HCT116 (cell line): ENCODE measurements at regions not wholly inside any gene's neighbourhood (a gene's known extent, or its start where the extent isn't known, plus 50 kb on each side); places are given as distances from the start of the nearest gene placed in this dataset.

Experiments
- ATAC-seq: fragments of 200-7000 bp; cut with Tn5 transposase; 2 replicates; pipeline ENCODE4 v1.9.1; 2020; ENCODE audit warnings: mild to moderate bottlenecking, moderate library complexity
- BruUV-seq: library from RNA; stranded (reverse); fragments of 400-500 nt; replicated peaks from 2 replicates; lab custom pipeline; 2021; lab: Mats Ljungman, UMichigan
- CTCF ChIA-PET: fragments of 300-600 bp; sonication (Branson Sonifier 250); formaldehyde crosslinking; loops from one replicate; lab custom pipeline; 2021; ENCODE audit warnings: antibody characterized with exemption; lab: Charles Lee
- POLR2A ChIA-PET: fragments of 300-600, 350-600 bp; sonication (Branson Sonifier 250); formaldehyde crosslinking; loops from one replicate; lab custom pipeline; 2021; ENCODE audit warnings: antibody characterized with exemption; lab: Charles Lee
- RAD21 ChIA-PET, 2 experiments: fragments of 300-600 bp; sonication (Branson Sonifier 250); formaldehyde crosslinking; loops; one replicate each; lab custom pipeline; 2023; ENCODE audit warnings: low total read pairs in 2 of 2; ENCODE audit not compliant: uncharacterized antibody in 2 of 2, unreplicated experiment in 2 of 2, low non-redundant PET in 1 of 2; lab: Charles Lee
- DNase-seq: peaks from one replicate; pipeline ENCODE4 v3.0.0-alpha.2; 2010; ENCODE audit warnings: low read depth, low spot score
- H2AFZ ChIP-seq: fragments of 200-600 bp; shearing (Covaris generic), sonication (generic); 2 replicates; pipeline ENCODE4 v1.6.1; 2017; ENCODE audit warnings: low read depth, mixed run types, mixed read lengths, antibody characterized with exemption, low read length; ENCODE audit not compliant: poor library complexity, severe bottlenecking
- H3K27ac ChIP-seq: 2 replicates; pipeline ENCODE4 v1.5.1; 2012; ENCODE audit warnings: low read depth, low read length
- H3K27me3 ChIP-seq: fragments of 200-600 bp; sonication (generic); 2 replicates; pipeline ENCODE4 v1.6.1; 2016; ENCODE audit warnings: mixed run types, low read length, mixed read lengths; ENCODE audit not compliant: insufficient read depth
- H3K36me3 ChIP-seq, 2 experiments: fragments of 200-500 bp in 1 of 2; fragments of 200-600 bp in 1 of 2; sonication (Bioruptor generic) in 1 of 2; sonication (generic) in 1 of 2; 2 replicates each; pipeline versions ENCODE4 v1.5.1 to v1.6.1; 2014 to 2016; ENCODE audit warnings: low read length in 2 of 2, inconsistent platforms in 1 of 2, mixed read lengths in 1 of 2, mixed run types in 1 of 2; ENCODE audit not compliant: insufficient read depth in 2 of 2, control insufficient read depth in 1 of 2
- H3K4me1 ChIP-seq, 2 experiments: fragments of 200-600 bp in 1 of 2; sonication (generic) in 1 of 2; 2 replicates each; pipeline versions ENCODE4 v1.5.1 to v1.6.1; 2012 to 2017; ENCODE audit warnings: low read length in 2 of 2, inconsistent platforms in 1 of 2, mild to moderate bottlenecking in 1 of 2, mixed read lengths in 1 of 2, mixed run types in 1 of 2, moderate library complexity in 1 of 2; ENCODE audit not compliant: insufficient read depth in 2 of 2, control insufficient read depth in 1 of 2
- H3K4me2 ChIP-seq: fragments of 200-600 bp; sonication (generic); 2 replicates; pipeline ENCODE4 v1.6.1; 2017; ENCODE audit warnings: mixed run types, low read length, mixed read lengths
- H3K4me3 ChIP-seq, 2 experiments: fragments of 200-600 bp in 1 of 2; sonication (generic) in 1 of 2; replicated peaks in 1 of 2; 2 replicates each; pipeline ENCODE4 v1.5.1; 2011 to 2016; ENCODE audit warnings: low read length in 2 of 2, control low read depth in 1 of 2, low read depth in 1 of 2, mild to moderate bottlenecking in 1 of 2, mixed read lengths in 1 of 2, mixed run types in 1 of 2
- H3K79me2 ChIP-seq: fragments of 200-600 bp; sonication (generic); 2 replicates; pipeline ENCODE4 v1.6.1; 2017; ENCODE audit warnings: mild to moderate bottlenecking, mixed run types, low read length, moderate library complexity, mixed read lengths; ENCODE audit not compliant: insufficient read depth
- H3K9ac ChIP-seq: fragments of 200-600 bp; sonication (generic); 2 replicates; pipeline ENCODE4 v1.6.1; 2016; ENCODE audit warnings: low read length, mixed read lengths
- H3K9me2 ChIP-seq: fragments of 200-600 bp; sonication (generic), shearing (Covaris generic); 2 replicates; pipeline ENCODE4 v1.6.1; 2017; ENCODE audit warnings: mixed run types, mild to moderate bottlenecking, moderate library complexity; ENCODE audit not compliant: insufficient read depth
- H3K9me3 ChIP-seq, 2 experiments: fragments of 200-500 bp in 1 of 2; fragments of 200-600 bp in 1 of 2; sonication (Bioruptor generic) in 1 of 2; sonication (generic) in 1 of 2; 2 replicates each; pipeline ENCODE4 v1.6.1; 2014 to 2017; ENCODE audit warnings: low read length in 2 of 2, mixed read lengths in 2 of 2, inconsistent platforms in 1 of 2, low read depth in 1 of 2, mild to moderate bottlenecking in 1 of 2, mixed run types in 1 of 2, moderate library complexity in 1 of 2; ENCODE audit not compliant: control insufficient read depth in 1 of 2, insufficient read depth in 1 of 2
- H4K20me1 ChIP-seq: fragments of 200-600 bp; sonication (generic), shearing (Covaris generic); 2 replicates; pipeline ENCODE4 v1.6.1; 2017; ENCODE audit warnings: mixed run types, mild to moderate bottlenecking, moderate library complexity; ENCODE audit not compliant: insufficient read depth
- ATF3 ChIP-seq: IDR thresholded peaks from 2 replicates; pipeline ENCODE4 v1.6.1; 2012
- CBX3 ChIP-seq: IDR thresholded peaks from 2 replicates; pipeline ENCODE4 v1.6.1; 2012; ENCODE audit warnings: low read depth
- CTCF ChIP-seq, 3 experiments: fragments of 200-600 bp in 1 of 3; sonication (generic) in 1 of 3; IDR thresholded peaks in 2 of 3; conservative IDR thresholded peaks in 1 of 3; 2 replicates each; pipeline ENCODE4 v1.5.1; 2012 to 2017; ENCODE audit warnings: low read depth in 2 of 3, low read length in 2 of 3, antibody characterized with exemption in 1 of 3, borderline replicate concordance in 1 of 3, control low read depth in 1 of 3, mild to moderate bottlenecking in 1 of 3, mixed read lengths in 1 of 3, mixed run types in 1 of 3, moderate library complexity in 1 of 3; ENCODE audit not compliant: insufficient read depth in 1 of 3
- EGR1 ChIP-seq: IDR thresholded peaks from 2 replicates; pipeline ENCODE4 v1.6.1; 2012; ENCODE audit warnings: low read depth
- ELF1 ChIP-seq: IDR thresholded peaks from 2 replicates; pipeline ENCODE4 v1.6.1; 2012; ENCODE audit warnings: low read depth, borderline replicate concordance
- FOSL1 ChIP-seq: IDR thresholded peaks from 2 replicates; pipeline ENCODE4 v1.6.1; 2012; ENCODE audit warnings: low read depth
- JUND ChIP-seq: IDR thresholded peaks from 2 replicates; pipeline ENCODE4 v1.6.1; 2012
- POLR2A ChIP-seq: IDR thresholded peaks from 2 replicates; pipeline ENCODE4 v1.7.0; 2011; ENCODE audit warnings: borderline replicate concordance; ENCODE audit not compliant: insufficient read depth, insufficient read length; ENCODE audit errors: extremely low read depth
- REST ChIP-seq: IDR thresholded peaks from 2 replicates; pipeline ENCODE4 v1.6.1; 2012; ENCODE audit warnings: low read depth
- SP1 ChIP-seq: IDR thresholded peaks from 2 replicates; pipeline ENCODE4 v1.6.1; 2012; ENCODE audit warnings: low read depth
- SRF ChIP-seq: IDR thresholded peaks from 2 replicates; pipeline ENCODE4 v1.6.1; 2012; ENCODE audit warnings: low read depth
- YY1 ChIP-seq: IDR thresholded peaks from 2 replicates; pipeline ENCODE4 v1.6.1; 2011; ENCODE audit warnings: low read length, low read depth, moderate library complexity, mild to moderate bottlenecking; ENCODE audit not compliant: insufficient replicate concordance; ENCODE audit errors: extremely low read depth
- ZFX ChIP-seq: fragments of 450-650 bp; IDR thresholded peaks from 2 replicates; pipeline ENCODE4 v1.6.1; 2017
- ZNF274 ChIP-seq: fragments of 200-500 bp; sonication (Bioruptor generic); IDR thresholded peaks from 2 replicates; pipeline ENCODE4 v1.6.1; 2014; ENCODE audit warnings: mild to moderate bottlenecking, low read depth, low read length, inconsistent platforms
- intact Hi-C: fragments of 100-400 bp; cut with micrococcal nuclease; formaldehyde crosslinking; loops from 2 replicates; pipeline ENCODE4 v1.10.0; 2022

GRCh38 chr21:35927262-35927661 is 133.1 kb downstream of the SETD4 start:
- TF ChIP-seq ZFX (no peak), CBX3 (no peak), ATF3 (no peak), FOSL1 (no peak), SRF (no peak), SP1 (no peak)
- POLR2A ChIA-PET = interaction anchor here (0.7 kb wide), 1 partner anchor 232 kb away, joined by 3 read pairs; no protein-coding TSS in a partner anchor
- Histone ChIP-seq H3K27me3 (no peaks in the 10 kb centered on the region), H3K27ac (no peak overlapping the region), H3K9me3 (no peaks in the 10 kb centered on the region), H2AFZ (no peak overlapping the region), H3K4me3 (no peak overlapping the region), H3K9me2 (no peaks in the 10 kb centered on the region), H3K4me1 (peaks cover 11 to 24% of the 10 kb centered on the region in 2 experiments), H3K79me2 (no peaks in the 10 kb centered on the region), H3K9ac (no peak overlapping the region), H4K20me1 (no peaks in the 10 kb centered on the region), H3K4me2 (no peak overlapping the region), H3K36me3 (no peaks in the 10 kb centered on the region)
- no peak for DNase-seq
- ATAC-seq = no peak
- CTCF ChIA-PET = no interaction called here
- RAD21 ChIA-PET = no interaction called here
- intact Hi-C loops = no loop called here
- BruUV-seq = no TSS peak

GRCh38 chr21:35926003-35926740 is 134.2 kb downstream of the SETD4 start:
- CTCF ChIA-PET = no interaction called here
- no TSS peak for BruUV-seq
- no peak overlapping the region for H2AFZ ChIP-seq
- TF ChIP-seq CBX3 (no peak), JUND (no peak), REST (no peak), ATF3 (no peak), SP1 (no peak), ZNF274 (no peak), CTCF (IDR thresholded peaks at IDR 0.05 in 2 of 3, conservative IDR thresholded peaks at IDR 0.05 in 1 of 3; ENCODE audit: borderline replicate concordance in 1 of 3, insufficient read depth in 1 of 3, low read depth in 2 of 3, low read length in 2 of 3) (no peak), YY1 (no peak), EGR1 (no peak), ELF1 (no peak), POLR2A (no peak)

More at GRCh38 chr21:35926003-35926740, 134.2 kb downstream of the SETD4 start:
- POLR2A ChIA-PET = no interaction called here
- Histone ChIP-seq H3K27ac (no peak overlapping the region), H3K9ac (no peak overlapping the region), H4K20me1 (no peaks in the 10 kb centered on the region), H3K27me3 (no peaks in the 10 kb centered on the region), H3K9me3 (no peaks in the 10 kb centered on the region), H3K4me3 (no peak overlapping the region), H3K4me2 (no peak overlapping the region), H3K36me3 (no peaks in the 10 kb centered on the region), H3K9me2 (no peaks in the 10 kb centered on the region), H3K79me2 (no peaks in the 10 kb centered on the region), H3K4me1 (peaks cover 1 to 13% of the 10 kb centered on the region in 2 experiments; a peak in 2 of 4 replicates)
- RAD21 ChIA-PET = no interaction called here
- ATAC-seq (no peak), DNase-seq (no peak)
- intact Hi-C loops = no loop called here
